HFFc6 (cell line): ENCODE measurements at regions not wholly inside any gene's neighbourhood (a gene's known extent, or its start where the extent isn't known, plus 50 kb on each side); places are given as distances from the start of the nearest gene placed in this dataset.
A peak's percentile ranks its signal among the peaks of the same experiment; 100 is the strongest.

Experiments
- DNase-seq: peaks from one replicate; pipeline ENCODE4 v3.0.0-alpha.2; 2018
- H3K27ac Mint-ChIP-seq: 2 replicates; pipeline ENCODE4 v1.8.0; 2020; ENCODE audit warnings: mild to moderate bottlenecking, mixed read lengths
- H3K27me3 Mint-ChIP-seq: 2 replicates; pipeline ENCODE4 v1.8.0; 2021; ENCODE audit warnings: mild to moderate bottlenecking, moderate library complexity, mixed read lengths; ENCODE audit not compliant: insufficient read depth
- H3K36me3 Mint-ChIP-seq: 2 replicates; pipeline ENCODE4 v1.8.0; 2021; ENCODE audit warnings: low read depth, mixed read lengths
- H3K4me1 Mint-ChIP-seq: 2 replicates; pipeline ENCODE4 v1.8.0; 2020; ENCODE audit warnings: low read depth, mixed read lengths
- H3K4me3 Mint-ChIP-seq: 2 replicates; pipeline ENCODE4 v1.8.0; 2020; ENCODE audit warnings: mild to moderate bottlenecking, moderate library complexity, mixed read lengths
- H3K9me3 Mint-ChIP-seq: 2 replicates; pipeline ENCODE4 v1.8.0; 2020; ENCODE audit warnings: mild to moderate bottlenecking, mixed read lengths
- CTCF ChIP-seq: fragments of 200-600 bp; sonication (generic); IDR thresholded peaks from 2 replicates; pipeline ENCODE4 v1.5.0; 2021; ENCODE audit warnings: antibody characterized with exemption, mild to moderate bottlenecking

- Mint-ChIP-seq H3K27ac (no peak overlapping the region), H3K27me3 (no peaks in the 10 kb centered on the region), H3K4me1 (no peaks in the 10 kb centered on the region), H3K36me3 (no peaks in the 10 kb centered on the region), H3K9me3 (no peaks in the 10 kb centered on the region), H3K4me3 (no peak overlapping the region)
- TF ChIP-seq CTCF = no peak
- DNase-seq = no peak
Measured at GRCh38 chr7:18378989-18379605, 116.5 kb upstream of the HDAC9 start.

- no peak for TF ChIP-seq CTCF
- Mint-ChIP-seq H3K4me1 (peaks cover 14% of the 10 kb centered on the region), H3K4me3 (no peak overlapping the region), H3K36me3 (no peaks in the 10 kb centered on the region), H3K27ac (no peak overlapping the region), H3K27me3 (no peaks in the 10 kb centered on the region), H3K9me3 (no peaks in the 10 kb centered on the region)
- no peak for DNase-seq
Measured at GRCh38 chr7:18384491-18385143, 110.9 kb upstream of the HDAC9 start.

GRCh38 chr7:18386607-18387006 lies 108.9 kb upstream of the HDAC9 start:
- no peak overlapping the region for H3K4me3 Mint-ChIP-seq
- DNase-seq = no peak

GRCh38 chr7:18387191-18387735 lies 108.3 kb upstream of the HDAC9 start:
- H3K9me3 Mint-ChIP-seq = no peaks in the 10 kb centered on the region
- peaks cover 25% of the 10 kb centered on the region for H3K4me1 Mint-ChIP-seq
- H3K27ac Mint-ChIP-seq = no peak overlapping the region
- H3K27me3 Mint-ChIP-seq = no peaks in the 10 kb centered on the region; the same call in 1 of the 2 replicates
- no peaks in the 10 kb centered on the region for H3K36me3 Mint-ChIP-seq
- H3K4me3 Mint-ChIP-seq = no peak overlapping the region
- TF ChIP-seq CTCF = no peak
- DNase-seq = no peak

More at GRCh38 chr7:18386607-18387006, 108.9 kb upstream of the HDAC9 start:
- Mint-ChIP-seq H3K9me3 (no peaks in the 10 kb centered on the region), H3K4me1 (peaks cover 25% of the 10 kb centered on the region), H3K27ac (no peak overlapping the region), H3K36me3 (no peaks in the 10 kb centered on the region), H3K27me3 (no peaks in the 10 kb centered on the region; the same call in 1 of the 2 replicates)
- no peak for TF ChIP-seq CTCF

- peak overlapping the region; percentile 44 for H3K4me3 Mint-ChIP-seq
- H3K4me1 Mint-ChIP-seq = peaks cover 35% of the 10 kb centered on the region
- no peak for DNase-seq
- H3K27me3 Mint-ChIP-seq = no peaks in the 10 kb centered on the region; the same call in 1 of the 2 replicates
- H3K36me3 Mint-ChIP-seq = no peaks in the 10 kb centered on the region
- peak overlapping the region; percentile 84 for H3K27ac Mint-ChIP-seq
- TF ChIP-seq CTCF = no peak
- no peaks in the 10 kb centered on the region for H3K9me3 Mint-ChIP-seq
Measured at GRCh38 chr7:18390535-18390907, 105.0 kb upstream of the HDAC9 start.
